ENCODE measurements at regions not wholly inside any gene's neighbourhood (a gene's known extent, or its start where the extent isn't known, plus 50 kb on each side); places are given as distances from the start of the nearest gene placed in this dataset.

DNA sequence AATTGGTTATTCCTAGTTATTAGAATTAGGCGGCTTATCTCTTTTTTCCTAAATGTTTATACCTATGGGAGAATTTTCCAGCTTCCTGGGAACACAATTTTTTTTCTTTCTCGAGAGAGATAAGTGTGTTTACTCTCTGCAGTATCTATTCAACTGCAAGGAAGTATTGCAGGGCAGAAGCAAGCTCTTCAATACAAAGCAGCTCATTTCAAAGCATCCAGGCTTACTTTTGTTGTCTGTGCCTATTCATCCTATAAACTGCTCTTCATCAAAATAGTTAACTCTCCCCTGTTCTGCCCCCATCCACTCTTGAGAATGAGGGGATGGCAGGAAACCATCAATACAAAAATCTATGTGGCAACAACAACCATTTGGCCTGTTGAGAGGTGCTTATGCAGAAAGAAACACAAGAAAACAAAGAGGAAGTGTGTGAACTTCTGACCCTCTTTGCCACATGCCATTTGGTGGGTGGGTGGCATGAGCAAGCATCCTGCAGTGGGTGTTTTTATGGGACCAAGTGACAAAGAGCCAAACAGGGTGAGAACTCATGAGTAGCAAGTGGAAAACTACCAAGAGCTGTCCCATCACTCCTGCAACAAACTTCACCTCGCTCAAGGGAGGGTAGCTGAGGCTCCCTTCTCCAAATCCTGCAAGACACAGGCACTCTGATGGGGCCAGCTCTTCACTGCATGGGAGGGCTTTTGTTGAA lies 50.6 kb upstream of the MRPS6 start:
- peak; percentile 68 for DNase-seq

DNA sequence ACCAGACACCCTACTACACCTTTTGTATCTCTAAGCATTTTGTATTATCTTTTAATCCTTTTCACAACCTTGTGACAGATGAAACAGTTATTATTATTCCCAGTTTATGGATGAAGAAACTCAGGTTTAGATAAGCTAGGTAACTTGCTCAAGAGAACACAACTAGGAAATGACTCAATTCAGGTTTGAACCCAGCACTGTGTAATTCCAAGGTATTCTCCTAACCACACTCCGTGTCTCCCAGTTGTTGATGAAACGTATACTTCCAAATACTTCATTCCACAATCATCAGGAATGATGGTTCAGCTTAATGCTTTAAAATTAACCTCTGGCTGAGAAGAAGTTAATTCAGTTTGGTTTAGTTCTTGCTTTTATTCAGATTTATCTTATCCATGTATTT lies 51.7 kb upstream of the MRPS6 start:
- no peak for DNase-seq

DNA sequence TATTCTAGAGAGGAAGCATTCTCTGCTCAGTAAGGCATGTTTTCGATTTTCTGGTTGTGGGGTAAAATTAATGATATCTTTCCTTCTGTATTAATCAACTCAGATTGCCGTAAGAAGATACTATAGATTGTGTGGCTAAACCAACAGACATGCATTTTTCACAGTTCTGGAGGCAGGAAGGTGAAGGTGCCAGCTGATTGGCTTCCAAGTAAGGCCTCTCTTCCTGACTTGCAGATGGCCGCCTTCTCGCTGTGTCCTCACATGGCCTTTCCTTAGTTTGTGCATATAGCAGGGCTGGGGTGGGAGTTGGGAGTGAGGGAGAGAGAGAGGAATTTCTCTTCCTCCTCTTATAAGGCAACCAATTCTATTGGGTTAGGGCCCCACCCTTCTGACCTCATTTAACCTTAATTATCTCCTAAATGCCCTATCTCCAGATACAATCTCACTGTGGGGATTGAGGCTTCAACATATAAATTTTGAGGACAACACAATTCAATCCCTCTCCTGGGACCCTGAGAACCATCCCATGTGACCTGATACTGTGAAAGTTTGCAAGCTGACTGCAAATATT lies 52.3 kb upstream of the MRPS6 start:
- DNase-seq = no peak

DNA sequence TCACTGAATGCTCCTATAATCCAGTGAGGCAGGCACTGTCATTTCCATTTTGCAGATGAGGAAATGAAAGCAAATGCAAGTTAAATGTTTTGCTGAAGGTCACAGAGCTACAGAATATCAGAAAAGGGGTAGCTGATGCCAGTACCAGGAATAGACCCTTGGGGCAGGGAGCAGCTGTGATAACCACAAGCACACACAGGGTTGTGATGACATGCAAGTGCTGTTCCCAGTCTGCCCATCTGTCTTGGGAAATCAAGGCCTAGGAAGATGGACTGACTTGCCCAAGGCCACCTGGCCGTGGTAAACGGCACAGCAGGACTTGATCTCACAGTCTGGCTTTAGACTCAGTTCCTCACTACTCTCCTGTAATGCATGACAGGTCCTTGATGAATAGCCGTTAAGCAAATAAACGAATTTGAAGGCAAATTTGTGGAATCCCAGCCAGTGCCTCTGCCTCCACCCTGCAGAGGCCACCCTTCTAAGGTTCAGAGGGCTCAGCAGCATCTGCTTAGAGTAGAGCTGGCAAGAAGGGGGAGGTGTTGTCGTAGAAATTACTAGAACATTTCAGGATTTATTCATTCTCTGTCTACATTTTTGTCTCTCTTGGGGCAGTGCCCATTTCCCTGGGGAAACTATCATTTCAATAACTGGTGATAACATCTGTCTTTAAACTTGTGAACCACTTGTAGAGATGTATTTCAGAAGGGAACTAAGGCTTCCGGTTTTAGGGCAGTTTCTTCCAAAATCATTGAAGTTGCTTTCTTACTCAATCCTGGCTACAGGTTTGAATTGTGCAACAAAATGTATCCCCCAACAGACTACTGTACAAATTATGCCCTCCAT lies 53.2 kb upstream of the MRPS6 start:
- peak; percentile 84 for DNase-seq

DNA sequence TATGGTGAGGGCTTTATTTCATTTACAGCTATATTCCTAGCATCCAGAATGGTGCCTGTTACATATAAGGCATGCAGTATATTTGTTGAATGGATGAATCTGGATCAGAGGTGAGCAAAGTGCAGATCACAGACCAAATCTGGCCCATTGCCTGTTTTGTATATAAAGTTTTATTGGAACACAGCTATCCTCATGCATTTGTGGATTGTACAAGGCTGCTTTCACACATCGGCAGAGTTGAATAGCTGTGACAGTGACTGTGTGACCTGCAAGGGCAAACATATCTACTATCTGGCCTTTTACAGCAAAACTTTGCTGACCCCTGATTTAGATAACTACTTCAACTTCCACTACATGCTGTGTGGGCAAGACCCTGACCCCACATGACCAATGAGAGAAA lies 54.0 kb upstream of the MRPS6 start:
- no peak for DNase-seq

DNA sequence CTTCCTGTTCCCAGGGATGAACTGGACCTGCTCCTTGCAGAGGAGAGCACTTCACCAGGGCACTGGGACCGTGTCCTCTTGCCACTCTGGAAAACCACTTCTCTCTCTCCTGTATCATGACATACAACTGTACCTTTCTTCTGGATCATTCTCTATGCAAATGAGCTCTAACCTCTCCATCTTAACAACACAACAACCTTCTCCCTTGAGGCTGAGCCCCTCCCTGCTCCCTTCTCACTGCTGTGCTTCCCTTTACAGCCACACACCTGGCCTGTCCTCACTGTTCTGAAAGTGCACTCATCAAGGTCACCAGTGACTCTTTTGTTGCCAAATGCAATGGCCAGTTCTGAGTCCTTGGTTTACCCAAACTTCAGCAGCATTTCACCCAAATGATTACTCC lies 54.5 kb upstream of the MRPS6 start:
- no peak for DNase-seq

DNA sequence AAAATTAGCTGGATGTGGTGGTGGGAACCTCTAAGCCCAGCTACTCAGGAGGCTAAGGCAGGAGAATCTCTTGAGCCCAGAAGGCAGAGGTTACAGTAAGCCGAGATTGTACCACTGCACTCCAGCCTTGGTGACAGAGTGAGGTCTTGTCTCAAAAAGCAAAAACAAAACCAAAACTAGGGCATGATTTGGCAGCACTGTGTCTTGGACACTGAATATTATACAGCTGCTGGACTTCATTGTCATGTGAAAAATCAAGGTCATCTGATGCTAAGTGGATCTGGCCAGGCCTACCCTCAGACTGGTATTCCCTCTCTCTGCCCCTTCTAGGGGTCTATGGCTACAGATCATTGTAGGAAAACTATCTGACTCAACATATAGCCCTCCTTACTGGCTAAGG lies 55.2 kb upstream of the MRPS6 start:
- DNase-seq = no peak

DNA sequence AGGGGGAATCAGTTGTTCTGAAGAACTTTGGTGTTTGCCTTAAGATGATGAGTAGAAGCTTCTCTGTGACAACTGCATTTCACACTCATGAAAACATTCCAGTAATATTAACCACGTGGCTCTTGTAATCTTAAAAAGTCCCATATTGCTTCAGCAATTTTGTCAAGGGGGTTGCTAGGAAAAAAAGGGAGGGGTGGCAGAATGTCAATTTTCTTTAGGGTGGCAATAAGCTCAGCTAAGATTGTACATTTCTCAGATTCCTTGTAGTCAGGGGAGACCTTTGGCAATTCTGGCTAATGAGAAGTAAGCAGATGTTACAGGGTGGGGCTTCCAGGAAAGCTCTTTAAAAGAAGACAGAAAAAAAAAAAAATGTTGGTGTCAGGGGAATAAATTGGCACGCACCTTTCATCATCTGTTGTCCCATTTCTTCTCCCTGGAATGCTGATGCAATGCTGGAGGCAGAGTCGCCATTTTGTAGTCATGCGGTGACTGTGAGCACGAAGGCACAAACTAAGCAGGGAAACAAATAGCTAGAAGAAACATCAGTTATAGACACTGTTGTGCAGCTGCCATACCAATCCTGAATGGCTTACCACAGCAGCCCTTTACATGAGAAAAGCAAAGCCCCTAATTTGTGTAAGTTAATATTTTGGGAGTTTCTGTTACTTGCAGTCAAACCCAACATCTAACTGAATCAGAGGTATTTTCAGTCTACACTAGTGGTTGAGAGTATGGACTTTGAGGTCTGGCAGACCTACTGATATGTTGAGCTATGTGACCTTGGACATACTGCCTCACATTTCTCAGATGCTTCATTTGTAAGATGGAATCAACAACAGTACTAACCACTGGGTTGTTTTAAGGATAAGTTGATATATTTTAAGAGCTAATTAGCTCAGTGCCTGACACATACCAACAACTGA lies 56.1 kb upstream of the MRPS6 start:
- no peak for DNase-seq

DNA sequence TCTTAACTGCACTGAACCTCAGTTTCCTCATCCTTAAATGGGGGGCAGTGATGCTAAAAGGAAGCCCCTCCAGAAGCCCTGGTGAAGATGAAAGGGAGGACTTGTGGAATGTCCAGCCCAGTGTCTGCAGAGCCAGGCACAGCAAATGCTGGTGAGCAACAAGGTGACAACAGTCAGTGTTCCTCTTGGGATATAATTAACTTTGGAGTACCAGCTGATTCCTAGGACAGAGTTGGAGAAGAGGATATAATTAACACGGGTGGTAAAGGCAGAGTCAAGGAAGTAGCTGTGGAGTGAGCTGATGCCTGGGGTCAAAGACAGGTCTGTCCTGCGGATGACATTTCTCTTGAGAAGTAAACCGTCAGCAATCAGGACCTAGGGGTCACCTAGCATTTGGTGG lies 60.7 kb upstream of the MRPS6 start:
- DNase-seq = no peak

DNA sequence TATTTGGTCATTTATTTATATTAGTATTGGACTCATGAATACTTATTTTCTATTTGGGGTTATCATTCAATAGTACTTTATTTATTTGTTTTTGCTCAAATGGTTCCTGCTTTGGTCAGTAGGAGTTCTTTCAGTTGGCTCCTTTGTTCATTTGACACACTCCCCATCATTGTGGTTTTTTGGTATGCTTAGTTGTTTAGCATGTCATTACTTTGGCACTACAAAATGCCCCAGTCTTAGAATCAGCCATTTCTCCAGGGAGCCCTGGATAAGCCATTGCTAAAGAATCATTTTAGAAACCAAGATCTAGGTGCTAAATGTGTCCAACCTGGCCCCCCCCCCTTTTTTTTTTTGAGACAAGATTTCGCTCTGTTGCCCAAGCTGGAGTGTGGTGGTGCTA lies 61.7 kb upstream of the MRPS6 start:
- no peak for DNase-seq

DNA sequence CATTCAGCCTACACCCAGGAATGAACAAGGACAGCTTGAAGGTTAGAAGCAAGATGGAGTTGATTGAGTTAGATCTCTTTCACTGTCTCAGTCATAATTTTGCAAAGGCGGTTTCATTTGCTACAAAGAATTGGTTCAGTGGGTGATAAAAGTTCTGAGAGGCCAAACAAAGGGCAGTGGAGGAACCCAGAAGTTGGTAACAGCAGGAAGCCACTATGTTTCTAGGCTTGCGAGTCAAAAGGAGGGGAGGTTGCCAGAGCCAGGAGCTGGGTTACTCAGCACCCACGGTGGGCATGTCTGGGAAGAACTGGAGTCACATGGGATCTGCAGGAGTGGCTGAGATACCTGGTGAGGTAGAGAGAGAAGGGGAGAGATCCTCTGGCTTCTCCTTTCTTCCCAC lies 64.2 kb upstream of the MRPS6 start:
- no peak for DNase-seq

DNA sequence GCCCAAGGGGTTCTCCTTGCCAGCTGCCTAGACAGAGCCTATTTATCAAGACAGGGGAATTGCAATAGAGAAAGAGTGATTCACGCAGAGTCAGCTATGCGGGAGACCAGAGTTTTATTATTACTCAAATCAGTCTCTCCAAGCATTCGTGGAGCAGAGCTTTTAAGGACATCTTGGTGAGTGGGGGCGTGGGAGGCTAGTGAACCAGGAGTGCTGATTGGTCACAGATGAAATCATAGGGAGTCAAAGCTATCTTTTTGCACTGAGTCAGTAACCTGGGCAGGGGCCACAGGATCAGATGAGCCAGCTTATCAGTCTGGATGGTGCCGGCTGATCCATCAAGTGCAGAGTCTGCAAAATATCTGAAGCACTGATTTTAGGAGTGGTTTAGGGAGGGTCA lies 64.8 kb upstream of the MRPS6 start:
- DNase-seq = no peak

DNA sequence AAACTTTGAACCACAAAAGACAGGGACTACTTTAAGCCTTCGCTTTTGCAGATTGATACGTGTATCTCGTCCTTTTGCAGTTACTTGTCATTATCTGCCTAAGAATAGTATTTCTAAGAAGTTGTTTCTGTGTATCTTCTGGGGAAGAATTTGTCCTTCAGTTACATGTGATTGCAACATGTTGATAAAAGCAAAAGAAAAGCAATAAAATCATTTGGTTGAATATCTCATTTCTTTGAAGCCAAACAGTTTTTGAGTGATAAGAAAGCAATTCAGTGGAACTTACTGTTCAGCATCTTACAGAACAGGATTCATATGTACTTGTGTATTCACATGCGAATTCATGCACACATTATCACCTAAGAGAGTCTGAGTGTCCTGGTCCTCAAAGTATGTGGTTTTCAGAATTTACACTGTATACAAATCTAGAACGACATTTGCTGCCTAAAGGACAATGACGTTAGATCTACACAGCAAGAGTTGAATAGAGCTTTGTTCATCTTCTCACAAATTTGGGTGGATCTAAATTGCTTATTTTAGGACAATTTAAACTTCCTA lies 66.7 kb upstream of the MRPS6 start:
- DNase-seq = no peak

DNA sequence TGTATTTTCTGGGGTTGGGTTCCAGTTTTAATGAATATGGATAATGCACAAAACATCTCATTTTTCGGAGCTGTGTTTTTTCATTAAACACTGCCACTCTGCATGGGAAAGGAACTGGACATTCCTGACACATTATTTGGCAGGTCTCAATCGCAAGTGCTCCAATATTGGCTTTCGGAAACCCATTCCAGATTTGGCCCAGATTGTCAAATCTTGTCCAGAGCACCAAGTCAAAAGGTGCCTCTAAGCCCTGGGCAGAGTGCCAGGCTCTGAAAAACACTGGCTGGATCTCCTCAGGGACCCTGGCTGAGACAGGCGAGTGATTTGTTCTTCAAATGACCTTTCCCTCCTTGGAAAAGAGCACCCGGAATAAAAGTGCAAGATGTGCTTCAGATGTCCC lies 68.4 kb upstream of the MRPS6 start:
- DNase-seq = no peak

DNA sequence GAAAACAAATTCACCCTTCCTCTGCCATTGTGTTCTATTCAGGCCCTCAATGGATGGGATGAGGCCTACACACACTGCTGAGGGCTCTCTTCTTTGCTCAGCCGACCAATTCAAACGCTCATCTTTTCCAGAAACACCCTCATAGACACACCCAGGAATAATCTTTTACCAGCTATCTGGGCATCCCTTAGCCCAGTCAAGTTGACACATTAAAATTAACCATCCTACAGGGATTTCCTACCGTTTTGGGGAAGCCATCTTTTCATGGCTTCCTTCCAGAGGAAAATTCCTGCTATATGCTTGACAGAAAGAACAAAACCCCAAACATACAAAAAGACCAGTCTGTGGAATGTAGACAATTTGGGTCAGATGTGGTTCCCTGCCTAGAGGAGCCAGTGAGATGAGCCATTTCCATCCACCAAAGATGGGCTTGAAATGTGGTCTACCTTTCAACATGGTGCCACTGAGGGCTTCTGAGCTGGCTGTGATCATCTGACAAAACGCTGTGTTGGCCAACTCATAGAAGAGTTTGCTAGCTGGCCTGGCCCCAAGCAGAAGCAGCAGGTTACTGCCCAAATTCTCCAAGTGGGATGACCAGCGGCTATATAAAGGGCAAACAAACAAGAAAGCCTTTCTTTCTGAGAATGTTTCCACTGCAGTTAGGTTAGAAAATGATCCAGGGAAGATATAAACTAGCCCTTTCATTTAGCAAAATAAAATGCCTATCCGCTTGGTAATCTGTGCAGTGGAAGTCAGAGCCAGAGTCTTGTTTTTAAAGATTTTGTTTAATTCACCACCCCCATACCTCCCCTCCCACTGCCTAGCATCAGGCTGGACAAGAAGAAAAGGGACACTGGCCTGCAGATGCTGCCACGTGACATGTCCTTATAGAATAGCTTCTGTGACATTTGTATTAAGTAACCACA lies 69.1 kb upstream of the MRPS6 start:
- no peak for DNase-seq

DNA sequence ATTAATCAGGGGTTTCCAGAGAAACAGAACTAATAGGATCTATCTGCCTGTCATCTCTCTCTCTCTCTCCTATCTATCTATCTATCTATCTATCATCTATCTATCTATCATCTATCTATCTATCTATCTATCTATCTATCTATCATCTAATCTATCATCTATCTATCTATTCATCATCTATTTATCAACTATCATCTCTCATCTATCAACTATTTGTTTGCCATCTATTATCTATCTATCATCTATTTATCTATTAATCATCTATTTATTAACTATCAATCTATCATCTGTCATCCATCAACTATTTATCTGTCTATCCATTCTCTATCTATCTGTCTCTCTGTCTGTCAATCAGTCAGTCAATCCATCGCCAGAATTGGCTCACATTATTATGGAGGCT lies 70.0 kb upstream of the MRPS6 start:
- no peak for DNase-seq

DNA sequence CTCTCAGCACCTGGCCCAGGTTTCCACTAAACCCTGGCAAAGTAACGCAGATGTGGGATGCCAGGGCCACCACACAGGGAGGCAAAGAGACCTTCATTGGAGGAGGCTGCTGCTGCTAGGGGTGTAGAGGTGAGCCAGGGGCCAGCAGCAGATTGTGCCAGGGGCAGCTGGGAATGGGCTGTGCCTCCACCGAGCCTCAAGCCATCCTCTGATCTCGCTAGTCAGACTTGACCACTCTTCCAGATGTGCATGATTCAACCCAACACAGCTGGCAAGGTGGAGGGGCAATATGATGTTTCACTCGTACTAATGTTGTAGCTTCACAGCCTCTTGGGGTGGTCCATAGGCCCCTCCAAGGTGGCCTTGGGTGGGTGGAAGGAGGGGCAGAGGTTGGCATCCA lies 73.0 kb upstream of the MRPS6 start:
- DNase-seq = no peak

DNA sequence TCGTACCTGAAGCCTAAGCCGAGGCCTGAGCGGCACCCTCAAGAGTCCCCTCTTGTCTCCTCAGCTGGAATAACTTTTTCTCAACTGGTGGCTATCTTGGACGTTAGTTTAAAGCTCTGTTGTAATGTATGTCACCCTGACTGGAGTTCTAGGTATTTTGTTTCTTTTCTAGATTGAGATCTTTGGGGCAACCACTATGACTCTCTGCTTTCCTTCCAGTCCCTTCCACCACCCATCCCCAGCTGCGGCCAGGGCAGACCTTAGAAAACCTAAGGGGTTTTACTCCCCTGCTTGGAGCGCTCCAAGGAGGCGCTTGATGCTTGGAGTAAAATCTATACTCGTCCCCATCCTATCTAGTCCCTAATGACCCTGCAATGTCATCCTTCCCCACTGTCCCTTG lies 74.6 kb upstream of the MRPS6 start:
- DNase-seq = no peak

DNA sequence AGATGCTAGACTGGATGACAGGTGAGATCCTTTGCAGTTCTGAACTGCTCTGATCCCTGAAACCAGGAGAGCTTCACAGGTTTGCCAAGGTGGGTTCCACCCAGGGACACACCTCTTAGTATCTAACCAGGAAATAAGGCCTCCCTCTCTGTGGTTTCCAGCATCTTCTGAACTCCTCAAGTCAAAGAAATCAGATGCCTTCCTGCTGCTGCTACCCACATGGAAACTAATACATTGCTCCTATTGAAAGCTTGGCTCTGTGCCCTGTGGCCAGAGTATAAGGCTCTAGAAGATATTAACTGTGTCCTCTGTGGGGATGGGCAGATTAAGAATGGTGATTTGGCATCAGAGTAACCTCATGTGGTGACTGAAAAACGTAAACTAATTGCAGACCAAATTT lies 75.0 kb upstream of the MRPS6 start:
- no peak for DNase-seq

DNA sequence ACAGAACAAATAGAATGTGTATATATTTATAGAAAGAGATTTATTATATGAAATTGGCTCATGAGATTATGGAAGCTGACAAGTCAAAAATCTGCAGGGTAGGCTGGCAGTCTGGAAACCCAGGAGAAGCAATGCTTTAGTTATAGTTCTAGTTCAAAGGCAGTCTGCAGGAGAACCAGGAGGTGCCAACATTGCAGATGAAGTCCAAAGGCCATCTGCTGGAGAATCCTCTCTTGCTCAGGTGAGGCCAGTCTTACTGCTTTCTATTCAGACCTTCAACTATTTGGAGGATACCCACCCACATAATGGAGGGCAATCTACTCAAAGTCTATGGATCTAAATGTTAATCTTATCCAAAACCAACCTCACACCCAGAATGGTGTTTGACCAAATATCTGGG lies 75.9 kb upstream of the MRPS6 start:
- no peak for DNase-seq

DNA sequence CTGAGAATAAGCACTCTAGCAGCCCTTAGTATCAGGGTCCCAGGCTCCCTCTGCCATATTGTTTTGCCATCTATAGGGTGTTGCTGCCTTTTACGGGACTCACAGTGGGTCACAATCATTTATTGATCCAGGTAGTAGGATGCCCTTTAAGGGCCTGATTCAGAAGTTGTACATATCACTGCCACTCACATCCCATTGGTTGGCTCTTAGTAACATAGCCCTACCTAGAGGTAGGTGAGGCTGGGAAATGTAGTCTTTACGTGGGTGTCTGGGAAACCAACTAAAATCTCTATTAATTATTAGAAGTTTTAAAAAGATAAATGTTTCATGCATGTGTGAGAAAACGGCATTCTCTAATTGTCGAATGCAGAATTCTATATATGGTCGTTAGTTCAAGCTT lies 78.8 kb upstream of the ATP5PO start:
- DNase-seq = no peak
